Karpas-422 (cell line): ENCODE measurements at regions not wholly inside any gene's neighbourhood (a gene's known extent, or its start where the extent isn't known, plus 50 kb on each side); places are given as distances from the start of the nearest gene placed in this dataset.

Experiments used
- DNase-seq: peaks from one replicate; pipeline ENCODE4 v3.0.0-alpha.2; 2015
- H2AFZ ChIP-seq: fragments of 200-600 bp; sonication (generic); 2 replicates; pipeline ENCODE4 v1.6.1; 2014; ENCODE audit warnings: antibody characterized with exemption, low read length, mixed read lengths
- H3K27ac ChIP-seq: fragments of 200-600 bp; sonication (generic); 2 replicates; pipeline ENCODE4 v1.5.1; 2014; ENCODE audit warnings: mild to moderate bottlenecking, low read length, moderate library complexity
- H3K27me3 ChIP-seq: fragments of 200-600 bp; sonication (generic); 2 replicates; pipeline ENCODE4 v1.6.1; 2014; ENCODE audit warnings: low read length, mixed read lengths
- H3K36me3 ChIP-seq: fragments of 200-600 bp; sonication (generic); 2 replicates; pipeline ENCODE4 v1.6.1; 2014; ENCODE audit warnings: low read length, mixed read lengths; ENCODE audit not compliant: insufficient read depth
- H3K4me1 ChIP-seq: fragments of 200-600 bp; sonication (generic); 2 replicates; pipeline ENCODE4 v1.6.1; 2014; ENCODE audit warnings: mild to moderate bottlenecking, low read length, mixed read lengths
- H3K4me2 ChIP-seq: fragments of 200-600 bp; sonication (generic); 2 replicates; pipeline ENCODE4 v1.6.1; 2014; ENCODE audit warnings: low read length, low read depth, mild to moderate bottlenecking; ENCODE audit not compliant: poor library complexity, severe bottlenecking
- H3K4me3 ChIP-seq: fragments of 200-600 bp; sonication (generic); 2 replicates; pipeline ENCODE4 v1.5.1; 2014; ENCODE audit warnings: mild to moderate bottlenecking, antibody characterized with exemption, low read length, mixed read lengths
- H3K79me2 ChIP-seq: fragments of 200-600 bp; sonication (generic); 2 replicates; pipeline ENCODE4 v1.6.1; 2014; ENCODE audit warnings: mild to moderate bottlenecking, low read length, mixed read lengths
- H3K9ac ChIP-seq: fragments of 200-600 bp; sonication (generic); 2 replicates; pipeline ENCODE4 v1.6.0; 2014; ENCODE audit warnings: low read length
- H3K9me2 ChIP-seq: fragments of 200-600 bp; sonication (generic), shearing (Covaris generic); replicated peaks from 2 replicates; pipeline ENCODE4 v1.6.0; 2014; ENCODE audit warnings: mild to moderate bottlenecking, low read length, moderate library complexity; ENCODE audit not compliant: insufficient read depth
- H3K9me3 ChIP-seq: fragments of 300-700, 200-600 bp; sonication (generic); 2 replicates; pipeline ENCODE4 v1.6.1; 2014; ENCODE audit warnings: low read length, mixed read lengths
- H4K20me1 ChIP-seq: fragments of 200-600 bp; sonication (generic); 2 replicates; pipeline ENCODE4 v1.6.1; 2014; ENCODE audit warnings: mild to moderate bottlenecking, antibody characterized with exemption, low read length, low read depth; ENCODE audit not compliant: insufficient read depth

GRCh38 chr1:163824006-163824405 is 502.3 kb downstream of the NUF2 start:
- Histone ChIP-seq H3K27me3 (no peaks in the 10 kb centered on the region), H3K9me2 (no peaks in the 10 kb centered on the region), H2AFZ (no peak overlapping the region), H4K20me1 (no peaks in the 10 kb centered on the region), H3K9me3 (no peaks in the 10 kb centered on the region), H3K9ac (no peak overlapping the region), H3K4me1 (no peaks in the 10 kb centered on the region), H3K36me3 (no peaks in the 10 kb centered on the region), H3K4me2 (no peak overlapping the region), H3K27ac (no peak overlapping the region), H3K4me3 (no peak overlapping the region), H3K79me2 (no peaks in the 10 kb centered on the region)
- DNase-seq, result no peak

DNA sequence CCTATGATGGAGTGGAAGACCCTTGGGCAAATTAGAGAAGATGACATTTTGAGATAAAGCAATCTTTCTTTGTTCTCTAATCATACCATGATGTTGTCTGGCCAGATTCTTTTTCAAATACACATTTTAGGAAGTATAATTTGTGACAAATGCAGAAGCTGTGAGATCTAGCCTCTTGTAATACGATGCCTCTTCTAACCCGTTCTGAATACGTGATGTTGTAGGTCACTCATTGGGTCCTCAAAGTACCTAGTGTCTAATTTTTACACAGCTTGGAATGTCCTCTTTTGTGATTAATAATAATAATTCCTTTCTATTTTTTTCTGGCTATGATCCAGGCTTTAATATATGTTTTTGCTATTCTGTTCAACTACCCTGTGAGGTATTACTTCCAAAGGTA is 502.7 kb downstream of the NUF2 start:
- no peaks in the 10 kb centered on the region for H3K9me3 ChIP-seq
- no peak overlapping the region for H2AFZ ChIP-seq
- no peaks in the 10 kb centered on the region for H3K27me3 ChIP-seq
- no peak for DNase-seq
- no peak overlapping the region for H3K4me3 ChIP-seq
- no peaks in the 10 kb centered on the region for H3K4me1 ChIP-seq
- no peaks in the 10 kb centered on the region for H3K79me2 ChIP-seq
- no peak overlapping the region for H3K27ac ChIP-seq
- no peak overlapping the region for H3K4me2 ChIP-seq
- H3K9ac ChIP-seq, result no peak overlapping the region
- H3K9me2 ChIP-seq, result no peaks in the 10 kb centered on the region
- H3K36me3 ChIP-seq, result no peaks in the 10 kb centered on the region
- H4K20me1 ChIP-seq, result no peaks in the 10 kb centered on the region

GRCh38 chr1:163826500-163826899 is 504.7 kb downstream of the NUF2 start:
- no peaks in the 10 kb centered on the region for H3K4me1 ChIP-seq
- no peak overlapping the region for H3K9ac ChIP-seq
- H2AFZ ChIP-seq, result no peak overlapping the region

GRCh38 chr1:163834778-163835177 is 513.0 kb downstream of the NUF2 start:
- Histone ChIP-seq H3K79me2 (no peaks in the 10 kb centered on the region), H3K36me3 (no peaks in the 10 kb centered on the region), H3K9me3 (no peaks in the 10 kb centered on the region), H2AFZ (no peak overlapping the region), H3K27ac (no peak overlapping the region), H3K4me1 (no peaks in the 10 kb centered on the region), H4K20me1 (no peaks in the 10 kb centered on the region), H3K9ac (no peak overlapping the region), H3K9me2 (no peaks in the 10 kb centered on the region; the same call in 1 of the 2 replicates), H3K27me3 (no peaks in the 10 kb centered on the region), H3K4me2 (no peak overlapping the region), H3K4me3 (no peak overlapping the region)
- no peak for DNase-seq

More at GRCh38 chr1:163826500-163826899, 504.7 kb downstream of the NUF2 start:
- no peaks in the 10 kb centered on the region for H3K36me3 ChIP-seq
- no peak overlapping the region for H3K4me3 ChIP-seq
- H3K27me3 ChIP-seq, result no peaks in the 10 kb centered on the region
- no peaks in the 10 kb centered on the region for H3K79me2 ChIP-seq
- H3K9me3 ChIP-seq, result no peaks in the 10 kb centered on the region
- no peaks in the 10 kb centered on the region for H3K9me2 ChIP-seq
- no peak for DNase-seq
- H3K27ac ChIP-seq, result no peak overlapping the region
- no peaks in the 10 kb centered on the region for H4K20me1 ChIP-seq
- H3K4me2 ChIP-seq, result no peak overlapping the region

GRCh38 chr1:163836481-163836880 is 514.7 kb downstream of the NUF2 start:
- no peak for DNase-seq
- no peak overlapping the region for H2AFZ ChIP-seq

DNA sequence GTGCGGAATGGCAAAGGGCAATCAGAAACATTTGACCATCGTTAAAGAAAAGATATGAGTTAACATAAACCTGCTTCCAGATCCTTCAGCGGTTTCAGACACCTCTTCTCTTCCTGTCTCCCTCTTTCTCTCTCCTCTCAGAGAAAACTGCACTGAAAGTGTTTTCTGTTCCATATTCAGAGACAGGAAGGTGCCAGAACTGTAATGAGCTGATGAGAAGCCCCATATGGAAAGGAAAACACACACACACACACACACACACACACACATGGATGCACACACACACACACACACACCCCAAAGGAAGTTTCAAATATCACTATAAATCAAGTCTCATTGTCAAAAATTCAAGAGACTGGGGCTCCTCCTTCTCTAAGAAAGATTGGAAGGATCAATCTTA is 515.5 kb downstream of the NUF2 start:
- no peaks in the 10 kb centered on the region; the same call in 1 of the 2 replicates for H3K9me2 ChIP-seq
- H3K79me2 ChIP-seq, result no peaks in the 10 kb centered on the region
- H3K36me3 ChIP-seq, result no peaks in the 10 kb centered on the region
- no peaks in the 10 kb centered on the region for H3K9me3 ChIP-seq
- no peak overlapping the region for H3K27ac ChIP-seq
- no peaks in the 10 kb centered on the region for H3K27me3 ChIP-seq
- H4K20me1 ChIP-seq, result no peaks in the 10 kb centered on the region
- no peak for DNase-seq
- no peaks in the 10 kb centered on the region for H3K4me1 ChIP-seq
- no peak overlapping the region for H2AFZ ChIP-seq
- H3K9ac ChIP-seq, result no peak overlapping the region
- H3K4me3 ChIP-seq, result no peak overlapping the region
- no peak overlapping the region for H3K4me2 ChIP-seq

More at GRCh38 chr1:163836481-163836880, 514.7 kb downstream of the NUF2 start:
- H3K9ac ChIP-seq, result no peak overlapping the region
- no peaks in the 10 kb centered on the region; the same call in 1 of the 2 replicates for H3K9me2 ChIP-seq
- no peaks in the 10 kb centered on the region for H3K4me1 ChIP-seq
- no peak overlapping the region for H3K4me2 ChIP-seq
- H3K79me2 ChIP-seq, result no peaks in the 10 kb centered on the region
- no peaks in the 10 kb centered on the region for H4K20me1 ChIP-seq
- H3K9me3 ChIP-seq, result no peaks in the 10 kb centered on the region
- no peaks in the 10 kb centered on the region for H3K36me3 ChIP-seq
- no peak overlapping the region for H3K4me3 ChIP-seq
- H3K27ac ChIP-seq, result no peak overlapping the region
- no peaks in the 10 kb centered on the region for H3K27me3 ChIP-seq

- Histone ChIP-seq H3K9me2 (no peaks in the 10 kb centered on the region; the same call in 1 of the 2 replicates), H2AFZ (no peak overlapping the region), H3K27me3 (no peaks in the 10 kb centered on the region), H3K79me2 (no peaks in the 10 kb centered on the region), H3K4me3 (no peak overlapping the region), H3K9ac (no peak overlapping the region), H3K36me3 (no peaks in the 10 kb centered on the region), H4K20me1 (no peaks in the 10 kb centered on the region), H3K4me1 (no peaks in the 10 kb centered on the region), H3K27ac (no peak overlapping the region), H3K9me3 (no peaks in the 10 kb centered on the region), H3K4me2 (no peak overlapping the region)
- no peak for DNase-seq
Observed at GRCh38 chr1:163842571-163842970, 520.8 kb downstream of the NUF2 start.

- DNase-seq, result no peak
- H3K4me2 ChIP-seq, result no peak overlapping the region
- H3K36me3 ChIP-seq, result no peaks in the 10 kb centered on the region
- H3K4me3 ChIP-seq, result no peak overlapping the region
- no peaks in the 10 kb centered on the region for H4K20me1 ChIP-seq
- no peaks in the 10 kb centered on the region for H3K79me2 ChIP-seq
- no peak overlapping the region for H2AFZ ChIP-seq
- H3K27ac ChIP-seq, result no peak overlapping the region
- no peaks in the 10 kb centered on the region for H3K27me3 ChIP-seq
- no peaks in the 10 kb centered on the region for H3K9me2 ChIP-seq
- H3K9ac ChIP-seq, result no peak overlapping the region
- H3K9me3 ChIP-seq, result no peaks in the 10 kb centered on the region
- H3K4me1 ChIP-seq, result no peaks in the 10 kb centered on the region
Observed at GRCh38 chr1:163844459-163844858, 522.7 kb downstream of the NUF2 start.

GRCh38 chr1:163845279-163845678 is 523.5 kb downstream of the NUF2 start:
- Histone ChIP-seq H3K9me3 (no peaks in the 10 kb centered on the region), H3K36me3 (no peaks in the 10 kb centered on the region), H3K4me2 (no peak overlapping the region), H3K27me3 (no peaks in the 10 kb centered on the region), H3K9ac (no peak overlapping the region), H3K9me2 (no peaks in the 10 kb centered on the region), H3K79me2 (no peaks in the 10 kb centered on the region), H3K4me3 (no peak overlapping the region), H2AFZ (no peak overlapping the region), H4K20me1 (no peaks in the 10 kb centered on the region), H3K27ac (no peak overlapping the region), H3K4me1 (no peaks in the 10 kb centered on the region)
- no peak for DNase-seq
